Muscle of back (tissue), 3 donors: ENCODE measurements at regions not wholly inside any gene's neighbourhood (a gene's known extent, or its start where the extent isn't known, plus 50 kb on each side); places are given as distances from the start of the nearest gene placed in this dataset.

ENCODE experiments used
- DNase-seq, 3 donors: peaks; one replicate each; pipeline versions ENCODE4 v3.0.0 to v3.0.0-alpha.2; 2013

DNA sequence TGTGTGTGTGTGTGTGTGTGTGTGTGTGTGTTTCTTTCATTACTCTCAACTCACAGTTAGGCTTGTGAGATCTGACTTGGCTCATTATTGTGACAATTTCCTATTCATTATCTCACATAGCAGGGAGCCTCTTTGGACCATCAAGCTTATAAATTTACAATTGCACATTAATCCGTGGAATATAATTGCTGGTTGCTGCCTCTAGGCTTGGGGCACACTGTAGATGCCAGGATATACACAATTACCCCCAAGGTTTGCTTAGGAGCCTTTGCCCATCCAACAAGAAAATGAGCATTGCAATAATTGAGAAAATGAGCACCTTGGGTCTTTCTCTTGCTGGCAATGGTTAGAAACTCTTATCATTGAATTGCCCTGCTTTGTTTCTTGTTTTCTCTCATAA is 161.6 kb upstream of the DMRTA1 start:
- DNase-seq = no peak

DNA sequence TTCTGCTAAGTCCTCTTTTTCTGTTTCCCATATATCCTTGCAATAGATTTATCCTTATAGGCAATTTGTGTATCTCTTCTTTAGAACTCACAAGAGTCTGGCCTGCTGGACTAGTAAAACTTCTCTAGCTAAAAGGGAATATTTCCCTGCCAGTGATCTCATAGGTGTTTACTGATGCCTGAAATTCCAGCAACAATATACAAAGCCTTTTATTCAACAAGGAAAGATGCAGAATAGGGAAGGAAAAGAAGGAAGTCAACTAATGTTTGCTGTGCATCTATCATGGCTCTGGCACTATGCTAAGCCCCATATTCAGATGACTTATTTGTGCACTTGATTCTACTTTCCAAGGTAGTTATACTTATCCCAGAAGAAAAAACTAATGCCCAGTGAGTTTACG is 160.0 kb upstream of the DMRTA1 start:
- DNase-seq = no peak

DNA sequence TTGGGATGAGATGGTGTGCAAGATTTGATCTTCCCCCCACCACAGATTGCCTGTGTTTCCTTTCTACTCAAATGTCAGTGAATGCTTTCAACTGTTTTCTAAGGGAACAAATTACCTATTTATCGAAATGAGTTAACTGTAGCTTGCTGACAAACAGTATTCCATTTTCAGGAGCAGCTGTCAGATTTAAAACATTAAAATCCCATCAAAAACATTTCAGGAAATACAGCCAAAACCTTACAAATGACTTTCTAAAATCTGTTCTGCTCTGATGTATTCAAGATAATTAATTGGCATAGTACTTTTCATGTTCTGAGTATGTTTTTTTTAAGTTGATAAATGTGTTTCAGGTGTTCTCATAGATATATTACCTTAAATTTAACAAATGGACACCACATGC is 158.0 kb upstream of the DMRTA1 start:
- no peak for DNase-seq

DNA sequence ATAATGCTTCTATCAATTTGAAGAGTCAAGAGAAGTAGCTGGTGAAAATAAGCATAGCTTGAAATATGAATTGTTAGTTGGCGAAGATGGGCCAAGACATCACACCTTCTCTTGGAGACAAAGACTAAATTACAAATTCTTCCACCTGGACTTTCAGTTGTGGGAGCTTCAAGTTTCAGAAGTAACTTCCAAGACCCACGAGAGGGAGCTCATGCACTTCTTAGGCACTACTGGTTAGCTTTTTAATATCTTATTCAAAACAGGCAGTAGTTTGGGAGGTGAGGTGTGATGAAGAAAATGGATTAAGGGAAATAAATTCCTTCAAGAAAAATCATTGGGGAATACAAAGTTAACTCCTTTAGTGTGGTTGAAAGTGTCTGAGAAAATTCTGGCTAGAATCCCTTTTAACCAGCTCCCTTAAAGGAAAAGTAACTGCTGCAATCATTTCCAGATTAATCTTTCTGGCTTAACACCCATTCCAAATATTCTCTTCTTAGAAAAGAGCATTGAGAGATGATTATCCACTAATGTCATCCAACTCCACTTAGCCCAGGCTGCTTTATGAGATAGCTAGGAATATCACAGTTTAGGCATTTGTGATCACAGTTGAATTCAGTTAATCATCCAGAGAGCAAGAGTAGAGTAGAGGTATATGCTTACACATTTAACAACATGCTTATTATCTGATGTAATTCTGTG is 139.5 kb upstream of the DMRTA1 start:
- peak; percentile 34 to 40 (median 40) for DNase-seq

DNA sequence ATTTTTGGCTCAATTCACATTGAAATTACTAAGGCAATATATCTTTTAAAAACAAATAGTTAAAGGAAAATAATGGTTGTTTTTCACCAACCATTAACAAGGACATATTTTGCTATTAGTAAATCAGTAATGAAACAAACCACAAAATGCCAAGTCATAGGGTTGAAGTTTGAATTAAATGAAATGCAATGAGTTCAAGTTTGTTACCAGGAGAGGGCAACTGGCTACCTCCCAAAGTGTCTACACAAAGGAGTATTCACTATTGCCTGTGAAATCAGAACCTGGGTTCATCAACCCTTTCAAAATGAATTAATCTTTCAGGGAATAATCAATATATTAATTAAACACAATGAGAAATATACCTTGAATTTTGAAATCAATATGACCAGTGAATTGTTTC is 138.4 kb upstream of the DMRTA1 start:
- DNase-seq = no peak

DNA sequence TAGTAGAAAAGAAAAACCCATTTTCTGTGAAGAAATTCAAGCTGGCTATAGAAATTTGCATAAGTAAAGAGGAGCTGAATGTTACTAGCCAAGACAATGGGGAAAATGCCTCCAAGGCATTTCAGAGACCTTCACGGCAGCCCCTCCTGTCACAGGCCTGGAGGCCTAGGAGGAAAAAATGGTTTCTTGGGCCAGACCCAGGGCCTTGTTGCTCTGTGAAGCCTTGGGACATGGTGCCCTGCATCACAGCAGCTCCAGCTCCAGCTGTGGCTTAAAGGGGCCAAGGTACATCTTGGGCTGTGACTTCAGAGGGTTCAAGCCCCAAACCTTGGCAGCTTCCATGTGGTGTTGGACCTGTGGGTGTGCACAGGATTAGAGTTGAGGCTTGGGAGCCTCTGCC is 130.0 kb upstream of the DMRTA1 start:
- no peak for DNase-seq

DNA sequence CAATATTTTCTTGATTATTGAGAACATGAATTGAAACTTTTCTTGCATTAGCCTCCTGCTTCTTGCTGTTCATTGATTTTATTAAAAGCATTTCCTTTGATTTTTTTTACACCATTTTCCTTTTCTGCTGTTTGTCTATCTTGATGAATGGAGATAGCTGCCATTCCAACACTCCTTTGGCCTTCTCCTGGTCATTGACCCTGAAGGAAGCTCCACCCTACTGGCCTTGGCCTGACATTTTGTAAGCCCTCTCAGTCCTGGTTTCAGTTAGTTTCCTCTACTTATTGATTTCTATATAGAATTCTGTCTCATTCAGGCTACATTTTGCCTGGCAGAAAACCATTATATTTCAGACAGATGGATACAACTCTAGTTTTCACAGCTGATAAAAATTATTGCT is 115.1 kb upstream of the DMRTA1 start:
- DNase-seq = no peak

DNA sequence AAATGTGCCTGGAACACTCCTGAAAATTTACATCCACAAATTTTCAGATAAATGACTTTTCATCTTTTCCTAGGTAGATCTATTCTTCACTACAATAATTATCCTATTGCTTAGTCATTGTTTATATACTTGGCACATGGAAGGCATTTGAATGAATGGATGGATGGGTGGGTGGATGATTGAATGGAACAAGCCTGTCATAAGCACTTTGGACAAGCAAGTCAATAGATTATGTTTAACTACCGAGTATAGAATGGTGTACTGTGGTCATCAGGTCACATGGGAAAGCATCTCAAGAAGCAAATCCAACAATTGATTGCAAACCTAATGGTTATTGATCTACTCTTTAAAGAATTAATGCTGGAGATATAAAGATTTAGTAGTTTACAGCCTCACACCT is 114.4 kb upstream of the DMRTA1 start:
- no peak for DNase-seq

DNA sequence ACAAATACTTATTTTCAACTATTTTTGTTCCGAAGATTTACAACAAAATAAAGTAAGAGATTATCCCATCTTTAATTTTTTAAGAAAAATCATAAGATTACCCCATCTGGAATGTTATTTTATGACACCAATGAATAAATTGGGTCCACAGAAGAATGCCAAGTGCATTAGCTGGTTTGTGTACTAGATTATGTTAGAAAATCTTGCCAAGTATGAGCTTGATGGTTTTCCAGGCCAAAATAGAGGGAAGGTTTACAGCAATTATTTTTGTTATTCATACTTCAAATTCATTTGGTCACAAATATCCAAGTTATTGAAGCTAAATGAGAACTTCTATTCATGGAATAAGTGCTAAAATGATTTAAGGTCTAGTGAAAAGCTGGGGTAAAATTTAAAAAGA is 109.4 kb upstream of the DMRTA1 start:
- no peak for DNase-seq

DNA sequence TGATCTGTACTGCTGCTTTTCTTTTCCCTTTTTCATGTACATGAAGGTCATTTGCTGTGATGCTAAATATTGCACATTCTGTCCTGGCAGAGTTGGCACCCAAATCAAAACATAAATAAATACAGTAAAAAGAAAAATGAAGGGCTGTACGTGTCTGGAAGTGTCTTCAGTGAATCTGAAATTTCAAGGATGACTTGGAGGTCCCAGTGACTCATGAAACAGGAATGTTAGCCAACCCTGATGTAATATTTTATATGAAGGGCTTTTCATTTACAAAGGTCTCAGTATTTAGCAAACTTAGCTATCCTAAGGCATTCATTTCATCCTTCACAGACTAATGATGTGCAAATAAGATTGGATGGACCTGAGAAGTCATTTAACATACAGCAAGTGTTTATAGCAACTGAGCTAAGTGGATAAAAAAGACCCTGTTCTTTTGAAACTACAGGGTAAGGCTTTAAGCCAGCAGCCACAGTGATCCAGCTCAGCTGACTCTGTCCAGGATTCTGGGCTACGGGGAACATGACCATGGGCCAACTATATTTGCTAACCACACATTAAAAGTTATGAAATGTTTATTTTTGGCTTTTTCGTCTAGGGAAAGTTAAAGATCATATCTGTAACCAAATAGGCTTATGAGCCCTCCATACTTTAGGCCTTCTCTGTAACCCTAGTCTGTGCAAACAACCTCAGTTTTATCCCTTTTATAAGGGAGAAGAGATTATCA is 104.0 kb upstream of the DMRTA1 start:
- peak; percentile 5 to 12 (median 11) for DNase-seq

DNA sequence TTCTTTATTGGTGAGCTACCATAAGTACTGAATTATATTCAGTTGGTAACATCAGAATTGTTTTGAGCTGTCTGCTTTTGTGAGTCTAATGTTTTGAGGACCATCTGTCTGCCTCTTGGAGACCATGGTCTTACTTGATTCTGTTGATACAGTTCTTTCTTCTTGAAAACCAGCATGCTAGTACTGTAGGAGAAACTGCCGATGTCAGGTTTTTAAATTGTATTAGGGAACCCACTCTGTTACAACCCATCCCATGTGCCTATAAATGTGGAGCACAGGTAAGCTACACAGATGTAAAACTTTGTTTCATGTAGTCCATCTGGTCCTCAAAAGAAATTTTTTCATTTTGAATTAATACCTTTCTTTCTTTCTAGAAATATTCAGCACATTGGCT is 103.4 kb upstream of the DMRTA1 start:
- no peak for DNase-seq

DNA sequence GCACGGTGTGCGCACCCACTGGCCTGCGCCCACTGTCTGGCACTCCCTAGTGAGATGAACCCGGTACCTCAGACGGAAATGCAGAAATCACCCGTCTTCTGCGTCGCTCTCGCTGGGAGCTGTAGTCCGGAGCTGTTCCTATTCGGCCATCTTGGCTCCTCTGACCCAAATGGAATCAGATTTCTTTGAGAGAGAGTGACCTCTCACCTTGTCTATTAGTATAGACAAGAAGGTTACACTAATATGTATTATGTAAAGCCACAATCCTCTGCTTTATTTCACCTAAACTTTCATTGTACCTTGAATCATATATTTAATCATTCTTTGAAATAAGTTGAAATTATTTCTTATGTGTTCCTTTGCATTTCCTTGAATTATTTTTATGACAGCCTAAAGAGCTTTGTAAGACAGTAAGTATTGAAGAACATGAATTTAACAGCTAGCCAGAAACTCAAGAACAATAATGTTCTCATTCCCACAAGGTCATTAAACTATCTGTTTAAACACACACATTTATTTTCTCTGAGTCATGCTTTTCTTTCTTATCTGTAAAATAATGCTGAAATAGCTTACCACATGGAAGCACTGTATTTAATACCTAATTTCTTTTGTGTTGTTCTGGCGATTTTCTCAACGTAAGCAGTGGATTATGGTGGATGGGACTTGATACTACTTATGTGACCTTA is 91.8 kb upstream of the DMRTA1 start:
- no peak for DNase-seq

DNA sequence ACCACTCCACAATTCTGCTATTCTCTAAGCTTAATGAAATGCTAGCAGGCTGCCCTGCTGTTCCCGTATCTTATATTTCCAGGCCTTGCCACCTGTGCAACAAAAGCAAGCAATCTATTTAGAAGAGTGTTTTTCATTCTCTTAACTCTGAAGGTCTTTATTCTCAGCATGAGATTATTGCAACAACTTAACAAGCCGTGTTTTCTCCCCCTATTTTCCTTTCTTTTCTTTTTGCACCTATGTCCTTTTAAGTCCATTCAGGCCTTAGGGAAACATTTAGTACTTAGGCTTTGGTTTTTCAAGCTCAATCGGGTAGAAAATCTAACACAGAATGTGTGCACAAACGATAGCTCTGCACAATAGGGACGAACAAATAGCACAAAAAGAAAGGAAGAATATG is 89.6 kb upstream of the DMRTA1 start:
- no peak for DNase-seq

DNA sequence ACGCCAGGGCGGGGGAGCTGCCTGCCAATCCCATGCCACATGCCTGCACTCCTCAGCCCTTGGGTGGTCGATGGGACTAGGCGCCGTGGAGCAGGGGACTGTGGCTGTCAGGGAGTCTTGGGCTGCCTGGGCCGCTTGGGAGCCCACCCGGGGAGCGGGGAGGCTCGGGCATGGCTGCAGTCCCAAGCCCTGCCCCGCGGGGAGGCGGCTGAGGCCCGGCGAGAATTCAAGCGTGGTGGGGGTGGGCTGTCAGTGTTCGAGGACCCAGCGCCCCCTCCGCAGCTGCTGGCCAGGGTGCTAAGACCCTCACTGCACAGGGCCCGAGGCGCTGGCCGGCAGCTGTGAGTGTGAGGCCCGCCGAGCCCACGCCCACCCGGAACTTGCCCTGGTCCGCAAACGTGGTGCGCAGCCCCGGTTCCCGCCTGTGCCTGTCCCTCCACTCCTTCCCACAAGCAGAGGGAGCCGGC is 83.2 kb upstream of the DMRTA1 start:
- no peak for DNase-seq

DNA sequence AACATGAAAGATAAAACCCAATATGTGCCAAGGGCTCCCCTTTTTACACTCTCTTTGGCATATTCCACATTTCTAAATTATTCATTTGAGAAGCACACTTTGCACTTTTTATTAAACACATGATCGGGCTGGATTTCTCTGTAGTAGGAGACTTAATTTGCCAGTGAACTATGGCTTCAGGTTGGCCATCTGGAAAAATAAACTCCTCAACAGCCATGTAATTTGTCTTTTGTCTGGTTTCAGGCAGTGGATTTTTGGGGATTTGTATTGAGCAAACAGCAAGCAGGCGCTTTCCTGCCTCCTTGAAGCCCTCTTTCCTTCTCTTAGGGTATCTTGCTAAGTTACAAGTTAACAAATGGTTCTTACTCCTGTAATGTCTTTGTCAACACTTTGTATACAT is 73.0 kb upstream of the DMRTA1 start:
- no peak for DNase-seq

DNA sequence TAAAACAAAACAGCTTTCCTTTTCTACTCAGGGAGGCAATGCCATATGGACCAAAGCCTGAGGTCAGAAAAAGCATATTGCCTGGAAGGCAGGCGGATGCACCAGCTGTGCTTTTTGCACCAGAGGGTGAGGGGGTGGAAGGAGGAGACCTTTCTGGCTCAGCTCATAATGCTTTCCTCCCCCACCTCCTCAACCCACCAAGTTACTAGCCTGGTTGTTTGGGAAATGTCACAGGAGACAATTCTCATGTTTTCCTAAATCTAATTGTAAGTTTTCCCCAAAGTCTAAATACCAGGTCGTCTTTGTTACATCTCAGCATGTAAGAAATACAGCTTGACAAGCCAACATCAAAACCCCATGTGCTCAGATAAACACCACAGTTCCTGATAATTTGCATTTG is 72.6 kb upstream of the DMRTA1 start:
- DNase-seq = no peak

DNA sequence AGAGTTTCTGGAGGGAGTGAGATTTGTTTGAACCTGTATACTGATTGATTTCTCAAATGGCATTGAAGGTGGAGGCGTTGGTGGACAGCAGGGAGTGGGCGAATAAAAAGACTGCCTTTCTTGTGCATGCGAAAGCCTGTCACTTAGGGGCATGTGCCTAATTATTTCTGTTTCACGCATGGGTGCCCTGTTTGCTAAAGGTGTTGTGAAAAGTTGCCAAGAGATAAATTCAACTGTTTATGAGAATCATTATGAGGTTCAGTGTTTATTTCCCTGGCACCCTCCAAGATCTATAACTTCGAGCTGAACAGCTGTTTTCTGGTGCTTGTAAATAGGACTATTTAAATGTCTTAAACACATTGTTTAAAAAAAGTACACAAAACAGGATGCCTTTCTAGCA is 67.4 kb upstream of the DMRTA1 start:
- no peak for DNase-seq

DNA sequence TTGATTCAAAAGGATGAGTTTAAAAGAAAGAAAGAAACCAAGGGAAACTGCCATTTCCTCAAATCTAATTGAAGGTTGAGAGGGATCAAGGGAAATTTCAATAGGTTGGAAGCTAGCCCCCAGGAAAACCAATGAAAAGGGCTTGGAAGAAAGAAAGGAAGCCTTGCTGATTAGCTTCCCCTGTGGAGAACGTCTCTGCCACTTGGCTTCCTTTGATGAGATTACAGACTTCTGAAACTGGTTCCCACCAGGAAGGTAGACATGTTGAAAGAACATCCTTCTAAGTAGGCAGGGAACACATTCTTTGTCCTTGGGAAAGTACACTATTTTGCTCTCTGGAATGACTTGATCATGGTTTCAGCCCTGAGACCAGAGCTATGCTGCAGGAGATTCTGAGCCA is 65.5 kb upstream of the DMRTA1 start:
- no peak for DNase-seq

DNA sequence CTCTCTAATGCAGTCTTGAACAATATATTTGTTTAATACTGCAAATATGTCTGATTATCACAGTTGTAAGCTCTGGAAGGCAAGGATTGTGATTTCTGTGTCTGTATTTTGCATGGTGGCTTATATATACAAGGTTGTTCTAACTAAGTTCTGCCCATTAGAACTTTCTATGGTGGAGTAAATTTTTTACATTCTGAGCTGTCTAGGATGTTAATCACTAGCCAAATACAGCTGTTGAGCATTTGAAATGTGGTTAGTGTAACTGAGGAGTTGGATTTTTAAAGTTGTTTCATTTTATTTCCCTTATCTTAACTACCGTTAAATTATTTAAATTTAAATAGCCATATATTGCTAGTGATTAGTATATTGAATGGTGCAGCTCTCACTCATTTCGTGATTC is 64.3 kb upstream of the DMRTA1 start:
- no peak for DNase-seq

DNA sequence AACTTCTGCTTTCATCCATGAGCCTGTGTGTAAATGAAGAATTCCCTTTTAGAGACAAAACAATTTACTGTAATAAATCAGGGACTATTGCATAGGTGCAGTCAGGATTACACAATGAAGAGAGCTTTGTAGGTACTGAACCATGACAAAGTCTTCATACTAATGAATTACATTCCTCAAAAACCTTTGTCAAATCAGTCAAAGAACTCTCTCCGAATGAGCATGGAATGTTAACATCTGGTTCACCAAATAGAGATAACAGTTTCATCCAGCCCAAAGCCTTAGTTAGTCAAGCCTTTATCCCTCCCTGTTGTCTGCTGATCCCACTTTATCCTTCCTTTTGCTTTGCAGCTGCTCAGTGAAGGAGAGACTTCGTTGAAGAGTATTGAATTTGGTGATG is 62.9 kb upstream of the DMRTA1 start:
- no peak for DNase-seq

DNA sequence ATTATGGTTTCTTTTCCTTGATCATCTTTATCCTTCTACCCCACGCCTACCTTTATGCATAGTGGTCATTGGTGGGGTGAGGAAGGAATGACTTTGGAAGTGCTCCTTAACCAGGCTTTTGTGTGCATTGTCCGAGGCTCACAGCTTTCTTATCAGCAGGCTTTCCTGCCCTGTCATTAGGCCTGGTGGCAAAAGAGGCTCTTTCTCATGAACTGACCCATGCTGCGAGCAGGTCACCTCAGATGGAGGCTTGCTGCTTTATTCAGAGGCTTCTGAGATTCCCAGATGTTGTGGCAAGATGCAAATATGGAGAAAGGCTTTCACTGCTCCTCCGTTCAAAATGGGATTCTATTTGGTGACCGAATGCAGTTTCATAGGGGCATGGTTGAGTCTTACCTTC is 57.4 kb upstream of the DMRTA1 start:
- DNase-seq = no peak

DNA sequence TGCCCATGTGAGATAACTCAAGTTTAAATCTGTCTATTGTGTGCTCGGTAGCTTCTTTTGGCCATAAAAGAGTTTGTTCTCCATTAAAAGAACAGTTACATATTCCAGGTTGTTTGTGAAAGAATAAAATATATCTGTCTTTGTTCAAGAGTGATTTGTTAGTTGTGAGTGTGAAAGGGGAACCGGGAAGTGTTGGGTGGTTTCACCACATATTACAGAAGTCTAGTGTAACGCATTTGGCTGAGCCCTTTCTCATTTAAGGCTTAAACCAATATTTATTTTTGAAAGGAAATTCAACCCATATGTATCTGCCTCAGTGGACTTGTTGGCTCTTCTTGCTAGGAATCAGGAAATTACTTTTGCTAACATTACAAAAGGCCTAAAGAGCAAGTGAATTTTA is 54.1 kb upstream of the DMRTA1 start:
- peak in 1 of 3 donors; percentile 14 for DNase-seq

DNA sequence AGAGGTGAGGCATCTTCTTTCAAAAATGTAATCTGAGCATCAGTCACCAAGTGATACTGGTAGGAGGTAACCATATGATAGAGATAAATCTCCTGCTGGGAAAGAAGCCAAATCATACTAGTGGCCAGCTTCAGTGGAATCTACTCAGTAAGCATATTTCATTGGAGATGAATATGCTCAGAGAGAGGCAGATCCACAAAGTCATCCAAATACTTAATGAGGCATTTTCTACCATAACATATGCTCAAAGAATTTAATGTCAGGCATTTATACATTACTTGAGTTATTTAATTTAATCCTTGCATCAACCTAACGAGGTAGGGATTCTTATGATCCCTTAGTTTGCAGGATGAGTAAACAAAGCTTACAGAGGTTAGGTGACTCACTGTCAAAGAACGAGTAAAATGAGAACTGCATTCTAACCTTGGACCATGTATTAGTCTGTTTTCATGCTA is 50.9 kb upstream of the DMRTA1 start:
- no peak for DNase-seq
